Right atrium auricular region (tissue), 2 donors: ENCODE measurements at regions not wholly inside any gene's neighbourhood (a gene's known extent, or its start where the extent isn't known, plus 50 kb on each side); places are given as distances from the start of the nearest gene placed in this dataset.

Source experiments
- DNase-seq: peaks from one replicate; pipeline ENCODE4 v3.0.0-alpha.2; 2019; ENCODE audit warnings: low spot score
- H3K27ac ChIP-seq, 2 donors: fragments of 200-600 bp; sonication (generic); 1 replicate in 1 of 2; 2 replicates in 1 of 2; pipeline ENCODE4 v1.5.1; 2016 to 2019
- H3K27me3 ChIP-seq, 2 donors: fragments of 200-600 bp; sonication (generic); one replicate each; pipeline versions ENCODE4 v1.5.1 to v1.6.0; 2017 to 2019
- H3K36me3 ChIP-seq: fragments of 200-600 bp; sonication (generic); one replicate; pipeline ENCODE4 v1.5.1; 2016
- H3K4me1 ChIP-seq, 2 donors: fragments of 200-600 bp; sonication (generic); one replicate each; pipeline versions ENCODE4 v1.5.1 to v1.6.0; 2017 to 2019
- H3K4me3 ChIP-seq, 2 donors: fragments of 200-600 bp; sonication (generic); 1 replicate in 1 of 2; 2 replicates in 1 of 2; pipeline ENCODE4 v1.5.1; 2017 to 2019; ENCODE audit warnings: mild to moderate bottlenecking in 1 of 2, moderate library complexity in 1 of 2
- H3K9me3 ChIP-seq, 2 donors: fragments of 200-600 bp; sonication (generic); one replicate each; pipeline ENCODE4 v1.5.1; 2019
- TF ChIP-seq, protein P1 (sequence below), 2 donors: fragments of 200-600 bp; sonication (generic); IDR thresholded peaks; one replicate each; pipeline ENCODE4 v1.5.1; 2019; ENCODE audit warnings: antibody characterized with exemption in 2 of 2

DNA sequence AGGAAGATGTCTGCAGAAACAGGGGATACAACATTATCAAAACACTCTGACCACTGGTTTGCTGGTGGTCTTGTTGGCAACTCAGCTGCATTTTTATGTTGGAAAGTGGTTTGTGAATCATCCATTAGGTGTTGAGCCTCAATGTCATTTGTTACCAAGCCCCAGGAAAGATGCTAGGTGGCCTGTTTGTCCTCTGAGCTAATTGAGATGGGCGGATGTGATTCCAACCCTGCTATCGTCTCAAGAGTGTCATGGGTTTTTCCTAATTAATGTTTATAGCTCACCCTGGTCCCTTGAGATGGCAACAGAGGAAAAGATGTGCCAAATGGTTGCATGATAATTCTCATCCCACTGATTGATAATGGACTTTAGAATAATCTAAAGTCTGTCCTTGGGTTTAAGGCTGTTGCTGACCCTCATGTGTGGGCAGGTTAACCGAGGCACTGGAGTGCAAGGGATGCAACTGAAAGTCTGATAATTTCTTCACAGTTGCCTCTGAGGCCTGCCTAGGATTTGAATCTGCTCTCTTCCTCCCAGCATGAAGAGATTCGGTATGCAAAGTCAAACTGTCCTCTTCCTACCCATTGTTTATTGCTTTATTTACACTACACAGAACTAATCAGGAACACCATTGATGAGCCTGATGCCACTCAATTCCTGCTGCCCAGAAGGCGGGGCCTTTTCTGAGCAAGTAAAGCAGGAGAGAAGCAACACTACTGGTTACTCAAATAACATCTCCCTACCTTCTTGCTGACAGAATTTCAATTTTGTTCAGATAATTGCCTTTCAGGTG, 166.2 kb upstream of the TBC1D5 start:
- H3K9me3 ChIP-seq: no peaks in the 10 kb centered on the region
- H3K27ac ChIP-seq: no peak overlapping the region
- no peaks in the 10 kb centered on the region for H3K27me3 ChIP-seq
- TF ChIP-seq, protein P1, sequence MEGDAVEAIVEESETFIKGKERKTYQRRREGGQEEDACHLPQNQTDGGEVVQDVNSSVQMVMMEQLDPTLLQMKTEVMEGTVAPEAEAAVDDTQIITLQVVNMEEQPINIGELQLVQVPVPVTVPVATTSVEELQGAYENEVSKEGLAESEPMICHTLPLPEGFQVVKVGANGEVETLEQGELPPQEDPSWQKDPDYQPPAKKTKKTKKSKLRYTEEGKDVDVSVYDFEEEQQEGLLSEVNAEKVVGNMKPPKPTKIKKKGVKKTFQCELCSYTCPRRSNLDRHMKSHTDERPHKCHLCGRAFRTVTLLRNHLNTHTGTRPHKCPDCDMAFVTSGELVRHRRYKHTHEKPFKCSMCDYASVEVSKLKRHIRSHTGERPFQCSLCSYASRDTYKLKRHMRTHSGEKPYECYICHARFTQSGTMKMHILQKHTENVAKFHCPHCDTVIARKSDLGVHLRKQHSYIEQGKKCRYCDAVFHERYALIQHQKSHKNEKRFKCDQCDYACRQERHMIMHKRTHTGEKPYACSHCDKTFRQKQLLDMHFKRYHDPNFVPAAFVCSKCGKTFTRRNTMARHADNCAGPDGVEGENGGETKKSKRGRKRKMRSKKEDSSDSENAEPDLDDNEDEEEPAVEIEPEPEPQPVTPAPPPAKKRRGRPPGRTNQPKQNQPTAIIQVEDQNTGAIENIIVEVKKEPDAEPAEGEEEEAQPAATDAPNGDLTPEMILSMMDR (IDR thresholded peaks at IDR 0.05): no peak
- no peaks in the 10 kb centered on the region for H3K36me3 ChIP-seq
- DNase-seq: no peak
- no peaks in the 10 kb centered on the region for H3K4me1 ChIP-seq
- H3K4me3 ChIP-seq: no peak overlapping the region

DNA sequence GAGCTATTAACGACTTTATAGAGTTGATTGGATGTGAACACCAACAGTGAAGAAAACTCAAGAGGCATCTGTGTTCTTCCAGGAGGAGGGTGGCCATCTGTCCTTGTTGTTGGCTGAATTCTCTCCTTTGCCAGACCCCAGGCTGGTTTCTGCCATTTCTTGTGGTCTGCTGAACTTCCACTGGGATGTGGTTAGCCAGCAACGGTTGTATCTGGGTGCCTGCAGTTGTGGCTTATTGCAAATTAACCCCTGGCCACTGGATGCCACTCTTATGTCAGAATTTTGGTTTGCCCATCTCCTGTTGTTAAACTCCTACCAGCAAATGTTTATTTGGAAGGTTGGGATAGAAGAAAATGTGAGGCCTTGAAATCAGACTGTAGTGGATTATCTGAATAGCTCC, 163.6 kb upstream of the TBC1D5 start:
- no peak for DNase-seq
- H3K27me3 ChIP-seq: no peaks in the 10 kb centered on the region
- TF ChIP-seq, protein P1 (IDR thresholded peaks at IDR 0.05): no peak

DNA sequence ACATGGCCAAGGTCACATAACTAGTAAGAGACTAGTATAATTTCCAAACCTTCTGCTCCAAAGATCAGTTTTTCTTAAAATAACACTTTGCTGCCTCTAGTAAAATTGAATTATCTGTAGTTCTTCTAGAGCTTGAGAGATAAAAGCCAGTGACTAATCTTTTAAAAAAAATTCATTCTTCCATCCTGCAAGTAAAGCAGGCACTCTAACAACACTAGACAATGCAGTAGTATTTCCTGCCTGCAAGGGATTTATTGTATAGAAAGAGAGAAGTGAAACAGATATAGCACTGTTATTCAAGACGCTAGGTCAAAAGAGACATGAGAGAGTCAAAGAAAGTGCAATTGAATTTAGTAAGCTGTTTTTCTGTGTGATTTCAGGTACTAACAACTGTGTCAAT, 159.5 kb upstream of the TBC1D5 start:
- Histone ChIP-seq H3K27me3 (no peaks in the 10 kb centered on the region), H3K9me3 (no peaks in the 10 kb centered on the region), H3K4me3 (no peak overlapping the region), H3K27ac (no peak overlapping the region), H3K36me3 (no peaks in the 10 kb centered on the region), H3K4me1 (no peaks in the 10 kb centered on the region)
- TF ChIP-seq, protein P1 (IDR thresholded peaks at IDR 0.05): no peak
- DNase-seq: no peak

More for the DNA sequence above, 163.6 kb upstream of the TBC1D5 start:
- Histone ChIP-seq H3K9me3 (no peaks in the 10 kb centered on the region), H3K27ac (no peak overlapping the region), H3K4me3 (no peak overlapping the region), H3K36me3 (no peaks in the 10 kb centered on the region), H3K4me1 (no peaks in the 10 kb centered on the region)

DNA sequence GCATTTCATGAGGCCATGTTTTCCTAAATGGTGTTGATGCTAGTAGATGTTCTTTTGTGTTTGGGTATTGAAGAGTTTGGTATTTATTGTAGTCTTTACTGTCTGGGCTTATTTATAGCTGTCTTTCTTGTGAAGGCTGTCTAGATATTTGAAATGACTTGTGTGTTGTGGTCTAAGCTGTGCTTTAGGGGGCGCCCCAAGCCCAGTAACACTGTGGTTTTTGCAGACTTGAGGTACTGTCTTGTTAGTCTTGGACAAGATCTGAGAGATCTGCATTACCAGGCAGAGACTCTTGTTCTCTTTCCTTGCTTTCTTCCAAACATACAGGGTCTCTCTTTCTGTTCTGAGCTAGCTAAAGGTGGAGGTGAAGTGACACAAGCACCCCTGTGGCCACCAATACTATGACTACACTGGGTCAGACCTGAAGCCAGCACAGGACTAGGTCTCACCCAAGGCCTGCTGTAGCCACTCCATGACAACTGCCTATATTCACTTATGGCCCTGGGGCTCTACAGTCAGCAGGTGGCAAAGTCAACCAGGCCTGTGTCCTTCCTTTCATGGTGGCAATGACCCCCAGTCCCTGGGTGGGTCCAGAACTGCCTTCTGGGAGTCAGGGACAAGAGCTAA, 152.1 kb upstream of the TBC1D5 start:
- Histone ChIP-seq H3K9me3 (peaks cover 0 to 6% of the 10 kb centered on the region in 2 donors), H3K27ac (no peak overlapping the region), H3K27me3 (no peaks in the 10 kb centered on the region), H3K36me3 (no peaks in the 10 kb centered on the region), H3K4me1 (no peaks in the 10 kb centered on the region), H3K4me3 (no peak overlapping the region)
- no peak for DNase-seq
- TF ChIP-seq, protein P1 (IDR thresholded peaks at IDR 0.05): no peak

DNA sequence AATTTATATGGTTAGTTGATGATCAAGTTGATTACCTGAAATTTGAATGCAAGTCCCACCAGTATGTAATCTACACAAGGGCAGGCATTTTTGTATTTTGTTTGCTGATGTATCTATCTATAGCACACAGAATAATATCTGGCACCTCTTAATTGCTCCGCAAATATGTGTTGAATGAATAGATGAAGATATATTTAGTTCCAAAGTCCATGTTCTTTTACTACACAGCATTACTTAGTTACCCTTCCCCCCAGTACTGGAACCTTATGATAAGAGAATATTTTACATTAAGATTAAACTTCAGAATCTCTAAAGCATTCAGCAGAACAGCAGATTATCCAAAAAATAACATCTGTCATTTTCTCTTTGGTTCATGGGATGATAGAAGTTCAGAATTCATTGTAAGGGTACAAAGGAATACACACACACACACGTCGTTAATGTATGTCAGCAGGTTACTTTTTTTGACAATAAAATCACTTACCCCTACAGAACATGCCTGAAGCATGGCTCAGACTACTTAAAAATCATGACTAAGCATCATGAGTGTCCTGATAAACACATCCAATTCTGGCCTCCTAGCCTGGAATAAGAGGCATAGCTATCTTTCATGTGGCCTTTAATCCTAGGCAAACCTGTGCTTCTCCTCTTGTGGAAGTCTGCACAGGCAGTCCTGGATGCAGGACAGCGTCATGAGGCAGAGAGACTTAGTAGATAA, 148.9 kb upstream of the TBC1D5 start:
- H3K36me3 ChIP-seq: no peaks in the 10 kb centered on the region
- no peak for DNase-seq
- no peaks in the 10 kb centered on the region for H3K27me3 ChIP-seq
- H3K4me1 ChIP-seq: no peaks in the 10 kb centered on the region
- H3K4me3 ChIP-seq: no peak overlapping the region
- peaks cover 0 to 6% of the 10 kb centered on the region in 2 donors for H3K9me3 ChIP-seq
- H3K27ac ChIP-seq: no peak overlapping the region
- TF ChIP-seq, protein P1 (IDR thresholded peaks at IDR 0.05): no peak
